ENCODE measurements at regions not wholly inside any gene's neighbourhood (a gene's known extent, or its start where the extent isn't known, plus 50 kb on each side); places are given as distances from the start of the nearest gene placed in this dataset.

GRCh38 chr6:141208101-141208500 is 924.6 kb upstream of the GJE1 start:
- TF ChIP-seq CTCF (IDR thresholded peaks at IDR 0.05) (no peak), POLR2A (IDR thresholded peaks at IDR 0.05) (no peak)
